Endothelial cell of umbilical vein (primary cell): ENCODE measurements at regions not wholly inside any gene's neighbourhood (a gene's known extent, or its start where the extent isn't known, plus 50 kb on each side); places are given as distances from the start of the nearest gene placed in this dataset.

ENCODE experiments used
- BruUV-seq: library from RNA; stranded (reverse); fragments of 400-500 nt; replicated peaks from 2 replicates; lab custom pipeline; 2021; lab: Mats Ljungman, UMichigan
- CTCF ChIA-PET: fragments of 300-600, 350-600 bp; sonication (Branson Sonifier 250); formaldehyde crosslinking; loops from one replicate; lab custom pipeline; 2021; ENCODE audit warnings: antibody characterized with exemption, inconsistent platforms; lab: Charles Lee
- POLR2A ChIA-PET: fragments of 300-600, 350-600 bp; sonication (Branson Sonifier 250); formaldehyde crosslinking; loops from one replicate; lab custom pipeline; 2021; ENCODE audit warnings: antibody characterized with exemption, inconsistent platforms; lab: Charles Lee
- DNase-seq: peaks from one replicate; pipeline ENCODE4 v3.0.0-alpha.2; 2011; ENCODE audit warnings: low read depth, low spot score
- FAIRE-seq: peaks from 2 replicates; lab custom pipeline; 2011; peaks lifted over from hg19 to GRCh38; lab: Jason Lieb, UNC
- H2AFZ ChIP-seq: 2 replicates; pipeline ENCODE4 v1.6.0; 2012; ENCODE audit warnings: low read depth, low read length, control low read depth, inconsistent platforms
- H3K27ac ChIP-seq: 2 replicates; pipeline ENCODE4 v1.5.1; 2011; ENCODE audit warnings: low read depth, mild to moderate bottlenecking, control low read depth, low read length, moderate library complexity; ENCODE audit not compliant: insufficient read depth
- H3K27me3 ChIP-seq, 2 experiments: 2 replicates each; pipeline versions ENCODE4 v1.6.0 to v1.6.1; 2011; ENCODE audit warnings: low read length in 2 of 2, mixed read lengths in 1 of 2; ENCODE audit not compliant: control insufficient read depth in 2 of 2, insufficient read depth in 2 of 2
- H3K36me3 ChIP-seq, 2 experiments: 2 replicates in 1 of 2; 3 replicates in 1 of 2; pipeline ENCODE4 v1.5.1; 2011; ENCODE audit warnings: low read length in 2 of 2, mild to moderate bottlenecking in 1 of 2, moderate library complexity in 1 of 2; ENCODE audit not compliant: control insufficient read depth in 2 of 2, insufficient read depth in 2 of 2; ENCODE audit errors: extremely low read depth in 1 of 2
- H3K4me1 ChIP-seq: 3 replicates; pipeline ENCODE4 v1.5.1; 2011; ENCODE audit warnings: mild to moderate bottlenecking, low read length; ENCODE audit not compliant: control insufficient read depth, insufficient read depth; ENCODE audit errors: extremely low read depth
- H3K4me2 ChIP-seq: 2 replicates; pipeline ENCODE4 v1.6.1; 2011; ENCODE audit warnings: low read length, control low read depth, mixed read lengths; ENCODE audit not compliant: insufficient read depth
- H3K4me3 ChIP-seq, 3 experiments: fragments of 200-600 bp in 1 of 3; sonication (generic), shearing (Covaris generic) in 1 of 3; replicated peaks in 1 of 3; 2 replicates each; pipeline ENCODE4 v1.5.1; 2011 to 2016; ENCODE audit warnings: control low read depth in 3 of 3, low read length in 3 of 3, mild to moderate bottlenecking in 2 of 3, inconsistent platforms in 1 of 3, low read depth in 1 of 3, moderate library complexity in 1 of 3; ENCODE audit not compliant: insufficient read depth in 1 of 3
- H3K79me2 ChIP-seq: 2 replicates; pipeline ENCODE4 v1.6.0; 2012; ENCODE audit warnings: low read length, inconsistent platforms; ENCODE audit not compliant: control insufficient read depth, insufficient read depth
- H3K9ac ChIP-seq: replicated peaks from 2 replicates; pipeline ENCODE3; 2011; ENCODE audit warnings: low read length, control low read depth; ENCODE audit not compliant: insufficient read depth; ENCODE audit errors: extremely low read depth
- H3K9me1 ChIP-seq: replicated peaks from 3 replicates; pipeline ENCODE4 v1.6.0; 2011; ENCODE audit warnings: mild to moderate bottlenecking, low read length; ENCODE audit not compliant: control insufficient read depth, insufficient read depth; ENCODE audit errors: extremely low read depth
- H3K9me3 ChIP-seq: replicated peaks from 2 replicates; pipeline ENCODE4 v1.5.1; 2012; ENCODE audit warnings: low read length, inconsistent platforms; ENCODE audit not compliant: control insufficient read depth, insufficient read depth
- H4K20me1 ChIP-seq: replicated peaks from 2 replicates; pipeline ENCODE3; 2011; ENCODE audit warnings: mild to moderate bottlenecking, low read length; ENCODE audit not compliant: control insufficient read depth, insufficient read depth; ENCODE audit errors: extremely low read depth
- EZH2 ChIP-seq: IDR thresholded peaks from 2 replicates; pipeline ENCODE4 v1.6.1; 2012; ENCODE audit warnings: borderline replicate concordance, low read depth, mild to moderate bottlenecking, moderate library complexity, low read length, inconsistent platforms; ENCODE audit not compliant: severe bottlenecking
- FOS ChIP-seq: IDR thresholded peaks from 2 replicates; pipeline ENCODE4 v1.6.1; 2011; ENCODE audit warnings: mild to moderate bottlenecking, low read length, moderate library complexity, borderline replicate concordance; ENCODE audit not compliant: insufficient read depth
- GATA2 ChIP-seq: IDR thresholded peaks from 2 replicates; pipeline ENCODE4 v1.7.0; 2011; ENCODE audit warnings: low read depth, mild to moderate bottlenecking, moderate library complexity, mixed read lengths, low read length; ENCODE audit not compliant: insufficient read length, insufficient read depth
- JUN ChIP-seq: IDR thresholded peaks from 2 replicates; pipeline ENCODE4 v1.6.1; 2011; ENCODE audit warnings: borderline replicate concordance, low read depth; ENCODE audit not compliant: insufficient read length, insufficient read depth
- MYC ChIP-seq: IDR thresholded peaks from one replicate; pipeline ENCODE4 v1.6.1; 2011; ENCODE audit warnings: mild to moderate bottlenecking, low read depth, low read length
- POLR2A ChIP-seq: IDR thresholded peaks from 2 replicates; pipeline ENCODE4 v1.6.1; 2012; ENCODE audit warnings: low read depth, mild to moderate bottlenecking, control low read depth, low read length
- POLR2AphosphoS5 ChIP-seq: IDR thresholded peaks from 2 replicates; pipeline ENCODE4 v1.6.1; 2012; ENCODE audit warnings: low read depth, mild to moderate bottlenecking, control low read depth, low read length, moderate library complexity; ENCODE audit not compliant: insufficient read depth
- dilution Hi-C: fragments of 300-500 bp; cut with MboI; formaldehyde crosslinking; loops from one replicate; pipeline ENCODE4 v1.15.0; 2019; ENCODE audit warnings: low sequenced_read_pairs; ENCODE audit not compliant: extremely low pct_ligation_motif_present
- intact Hi-C: fragments of 100-400 bp; cut with micrococcal nuclease; formaldehyde crosslinking; loops from one replicate; pipeline ENCODE4 v1.10.0; 2022
- TF ChIP-seq, protein P1 (sequence below): IDR thresholded peaks from 2 replicates; pipeline ENCODE4 v1.6.1; 2011; ENCODE audit not compliant: insufficient read depth, insufficient read length
- TF ChIP-seq, protein P2 (sequence below), 2 donors: IDR thresholded peaks; 1 replicate in 1 of 2; 2 replicates in 1 of 2; pipeline ENCODE4 v1.5.1; 2011; ENCODE audit warnings: low read length in 2 of 2, mild to moderate bottlenecking in 2 of 2, moderate library complexity in 2 of 2, control low read depth in 1 of 2, inconsistent platforms in 1 of 2, low read depth in 1 of 2; ENCODE audit not compliant: insufficient read depth in 1 of 2; ENCODE audit errors: extremely low read depth in 1 of 2

DNA sequence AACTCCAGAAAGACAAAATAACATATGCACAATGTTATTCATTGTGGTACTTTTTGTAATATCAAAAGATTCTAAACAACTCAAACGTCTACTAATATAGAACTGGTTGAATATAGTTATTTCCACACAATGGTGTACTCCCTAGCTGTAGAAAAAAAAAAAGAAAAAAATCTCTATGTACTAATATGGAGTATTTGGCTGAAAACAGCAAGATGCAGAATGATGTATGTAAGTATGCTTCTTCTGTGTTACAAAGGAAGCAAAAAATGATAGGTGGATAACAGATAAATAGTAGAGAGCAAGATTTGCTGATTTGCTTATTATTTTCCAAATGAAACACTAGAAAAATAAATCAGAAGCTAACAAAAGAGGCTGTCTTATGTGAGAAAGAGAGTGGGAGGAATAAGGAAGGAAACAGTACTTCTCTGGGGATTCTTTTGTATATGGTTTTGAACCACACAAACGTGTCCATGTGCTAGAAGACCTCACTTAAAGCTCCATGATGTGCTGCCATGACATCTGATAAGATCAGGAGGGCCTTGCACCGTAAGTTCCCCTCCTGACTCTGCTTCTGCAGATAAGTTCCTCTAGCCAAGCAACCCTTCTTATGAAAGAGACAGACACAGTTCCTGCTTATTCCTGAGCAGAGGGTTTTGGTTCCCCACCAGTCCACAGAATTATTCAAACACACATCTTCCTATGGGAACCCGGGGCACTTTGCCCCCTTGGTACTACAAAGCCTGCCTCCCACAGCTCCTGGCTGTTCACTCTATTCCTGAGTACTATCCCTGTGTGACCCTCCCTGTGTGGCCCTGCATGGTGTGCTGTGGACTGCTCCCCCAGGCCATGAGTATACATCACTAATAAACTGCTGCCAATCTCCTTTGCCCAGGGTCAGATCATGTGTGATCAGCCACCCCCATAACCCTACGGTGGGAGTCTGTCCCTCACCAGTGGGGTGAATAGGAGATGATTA is 159.1 kb downstream of the CCDC71L start:
- TF ChIP-seq, protein P1, sequence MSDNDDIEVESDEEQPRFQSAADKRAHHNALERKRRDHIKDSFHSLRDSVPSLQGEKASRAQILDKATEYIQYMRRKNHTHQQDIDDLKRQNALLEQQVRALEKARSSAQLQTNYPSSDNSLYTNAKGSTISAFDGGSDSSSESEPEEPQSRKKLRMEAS = no peak
- TF ChIP-seq GATA2 (no peak), FOS (no peak), EZH2 (no peak), POLR2A (no peak), MYC (no peak), POLR2AphosphoS5 (no peak), JUN (no peak)
- TF ChIP-seq, protein P2, sequence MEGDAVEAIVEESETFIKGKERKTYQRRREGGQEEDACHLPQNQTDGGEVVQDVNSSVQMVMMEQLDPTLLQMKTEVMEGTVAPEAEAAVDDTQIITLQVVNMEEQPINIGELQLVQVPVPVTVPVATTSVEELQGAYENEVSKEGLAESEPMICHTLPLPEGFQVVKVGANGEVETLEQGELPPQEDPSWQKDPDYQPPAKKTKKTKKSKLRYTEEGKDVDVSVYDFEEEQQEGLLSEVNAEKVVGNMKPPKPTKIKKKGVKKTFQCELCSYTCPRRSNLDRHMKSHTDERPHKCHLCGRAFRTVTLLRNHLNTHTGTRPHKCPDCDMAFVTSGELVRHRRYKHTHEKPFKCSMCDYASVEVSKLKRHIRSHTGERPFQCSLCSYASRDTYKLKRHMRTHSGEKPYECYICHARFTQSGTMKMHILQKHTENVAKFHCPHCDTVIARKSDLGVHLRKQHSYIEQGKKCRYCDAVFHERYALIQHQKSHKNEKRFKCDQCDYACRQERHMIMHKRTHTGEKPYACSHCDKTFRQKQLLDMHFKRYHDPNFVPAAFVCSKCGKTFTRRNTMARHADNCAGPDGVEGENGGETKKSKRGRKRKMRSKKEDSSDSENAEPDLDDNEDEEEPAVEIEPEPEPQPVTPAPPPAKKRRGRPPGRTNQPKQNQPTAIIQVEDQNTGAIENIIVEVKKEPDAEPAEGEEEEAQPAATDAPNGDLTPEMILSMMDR (IDR thresholded peaks at IDR 0.05; ENCODE audit: extremely low read depth in 1 of 2, insufficient read depth in 1 of 2, low read depth in 1 of 2, low read length in 2 of 2) = no peak
- ChIA-PET POLR2A (no interaction called here), CTCF (interaction anchor here (0.8 kb wide), 1 partner anchor 158 kb away, joined by 4 read pairs; no protein-coding TSS in a partner anchor)
- no peak overlapping the region for H3K9ac ChIP-seq
- no peaks in the 10 kb centered on the region for H3K27me3 ChIP-seq
- no TSS peak for BruUV-seq
- intact Hi-C loops (no loop called here), dilution Hi-C loops (no loop called here)
- H4K20me1 ChIP-seq = no peaks in the 10 kb centered on the region
- FAIRE-seq (no peak), DNase-seq (no peak)
- H3K9me1 ChIP-seq = no peaks in the 10 kb centered on the region
- H3K79me2 ChIP-seq = no peaks in the 10 kb centered on the region
- H2AFZ ChIP-seq = no peak overlapping the region
- no peaks in the 10 kb centered on the region for H3K36me3 ChIP-seq
- no peak overlapping the region for H3K27ac ChIP-seq
- no peak overlapping the region for H3K4me3 ChIP-seq
- H3K4me2 ChIP-seq = no peak overlapping the region
- no peaks in the 10 kb centered on the region for H3K9me3 ChIP-seq
- no peaks in the 10 kb centered on the region for H3K4me1 ChIP-seq
